G401 (cell line): ENCODE measurements at regions not wholly inside any gene's neighbourhood (a gene's known extent, or its start where the extent isn't known, plus 50 kb on each side); places are given as distances from the start of the nearest gene placed in this dataset.
"Not testable (repeated sequence)": the region's sequence is repeated elsewhere in the genome, so short reads cannot be mapped to it uniquely, and the experiment has no call there.

ENCODE experiments used
- DNase-seq: peaks from one replicate; pipeline ENCODE4 v3.0.0-alpha.2; 2015; ENCODE audit warnings: low spot score
- in situ Hi-C: cut with HindIII; loops from 2 replicates; pipeline ENCODE4 v1.10.0; 2016; ENCODE audit warnings: low sequenced_read_pairs, mixed read lengths

DNA sequence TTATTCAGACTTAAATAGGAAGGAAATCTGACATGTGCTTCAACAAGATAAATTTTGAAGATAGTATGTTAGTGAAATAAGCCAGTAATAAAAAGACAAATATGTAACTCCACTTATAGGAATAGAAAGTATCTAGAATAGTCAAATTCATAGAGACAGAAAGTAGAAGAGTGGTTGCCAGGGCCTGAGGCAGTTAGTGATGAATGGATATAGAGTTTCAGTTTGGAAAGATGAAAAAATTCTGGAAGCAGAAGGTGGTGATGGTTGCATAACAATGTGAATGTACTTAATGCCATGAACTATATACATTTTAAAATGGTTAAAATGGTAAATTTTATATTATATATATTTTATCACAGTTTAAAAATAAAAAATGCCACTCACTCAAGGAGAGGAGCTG, 54.3 kb downstream of the HAND2 start:
- DNase-seq, result no peak
- in situ Hi-C loops, result no loop called here

DNA sequence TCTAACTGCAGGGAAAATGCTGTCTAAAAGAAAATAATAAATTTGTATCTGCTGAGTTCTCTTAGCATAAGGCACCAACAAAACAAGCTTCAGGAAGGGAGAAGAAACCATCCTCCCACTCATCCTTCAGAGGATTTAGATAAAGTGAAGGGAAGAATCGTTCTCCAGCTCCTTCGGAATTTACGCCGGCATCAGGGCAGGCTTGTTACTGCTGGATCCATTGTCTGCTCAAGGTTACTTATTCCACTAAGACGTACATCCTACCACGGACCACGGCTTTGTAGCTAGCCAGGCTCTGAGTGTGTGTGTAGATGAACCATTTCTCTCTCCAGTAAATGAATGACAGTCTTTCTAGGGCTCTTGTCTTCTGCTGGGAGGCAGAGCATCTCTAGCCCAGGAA, 60.4 kb downstream of the HAND2 start:
- in situ Hi-C loops, result no loop called here
- DNase-seq, result no peak

DNA sequence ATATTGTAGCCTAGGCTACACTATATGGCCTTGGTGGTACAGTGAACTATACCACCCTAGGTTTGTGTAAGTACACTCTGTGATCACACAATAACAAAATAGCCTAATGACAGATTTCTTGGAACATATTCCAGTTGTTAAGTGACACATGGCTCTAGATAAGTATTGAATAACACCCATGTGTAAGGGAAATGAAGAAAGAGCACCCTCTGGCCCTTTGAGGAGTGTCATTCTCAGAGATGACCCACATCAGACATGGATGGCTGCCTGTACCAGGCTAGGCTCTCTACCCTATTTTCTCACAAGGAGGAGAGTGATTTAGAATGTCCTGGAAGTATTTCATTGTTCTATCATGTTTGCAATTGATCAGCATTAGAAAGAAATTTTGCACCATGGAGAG, 61.7 kb downstream of the HAND2 start:
- DNase-seq, result no peak
- in situ Hi-C loops, result no loop called here

DNA sequence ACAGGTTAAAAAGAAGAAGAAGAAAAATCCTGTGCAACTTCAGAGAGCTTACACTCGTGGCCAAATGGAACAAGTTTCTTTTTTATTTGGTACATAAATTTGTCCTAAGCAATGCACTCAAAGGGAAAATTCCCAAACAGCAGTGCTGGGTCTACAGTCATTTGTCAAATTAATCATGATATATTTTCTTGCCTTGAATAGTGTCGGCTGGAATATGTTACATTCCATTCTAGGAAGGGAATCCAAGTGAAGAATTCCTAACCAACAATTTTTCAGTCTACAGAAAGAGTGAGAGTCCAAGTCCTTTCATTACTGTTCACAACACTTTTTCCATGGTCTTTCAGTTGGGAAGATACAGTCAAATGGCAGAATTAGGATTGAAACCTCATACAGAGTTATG, 63.9 kb downstream of the HAND2 start:
- no peak for DNase-seq
- in situ Hi-C loops, result no loop called here

DNA sequence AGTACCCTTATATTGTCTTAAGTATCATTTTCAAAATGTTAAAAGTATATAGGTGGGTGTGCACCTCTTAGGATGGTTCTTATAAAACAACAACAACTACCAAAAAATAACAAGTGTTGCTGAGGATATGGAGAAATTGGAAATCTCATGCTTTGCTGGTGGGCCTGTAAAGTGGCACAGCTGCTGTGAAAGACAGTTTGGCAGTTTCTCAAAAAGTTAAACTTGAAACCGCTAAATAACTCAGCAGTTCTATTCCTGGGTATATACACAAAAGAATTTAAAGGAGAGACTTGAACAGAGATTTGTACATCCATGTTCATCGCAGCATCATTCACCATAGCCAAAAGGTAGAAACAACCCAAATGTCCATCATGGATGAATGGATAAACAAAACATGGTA, 65.5 kb downstream of the HAND2 start:
- in situ Hi-C loops, result no loop called here
- no peak for DNase-seq

DNA sequence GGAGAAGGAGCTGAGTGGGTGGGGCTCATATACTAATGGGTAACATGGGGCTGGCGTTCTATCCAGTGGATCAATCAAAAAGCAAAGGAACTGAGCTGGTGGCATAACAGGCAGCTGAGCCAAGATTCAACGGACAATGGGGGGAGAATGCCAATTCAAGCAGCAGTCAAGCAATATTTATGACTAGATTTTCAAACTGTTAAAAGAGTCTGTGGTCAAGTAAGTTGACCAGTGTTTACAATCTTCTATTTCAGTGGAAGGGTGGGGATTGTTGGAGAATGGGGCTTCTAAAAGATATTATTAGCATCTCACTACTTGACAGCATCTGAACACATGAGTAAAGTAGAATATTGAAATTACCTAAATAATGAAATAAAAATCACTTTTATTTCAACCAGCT, 64.9 kb upstream of the SCRG1 start:
- in situ Hi-C loops, result no loop called here
- DNase-seq, result no peak

DNA sequence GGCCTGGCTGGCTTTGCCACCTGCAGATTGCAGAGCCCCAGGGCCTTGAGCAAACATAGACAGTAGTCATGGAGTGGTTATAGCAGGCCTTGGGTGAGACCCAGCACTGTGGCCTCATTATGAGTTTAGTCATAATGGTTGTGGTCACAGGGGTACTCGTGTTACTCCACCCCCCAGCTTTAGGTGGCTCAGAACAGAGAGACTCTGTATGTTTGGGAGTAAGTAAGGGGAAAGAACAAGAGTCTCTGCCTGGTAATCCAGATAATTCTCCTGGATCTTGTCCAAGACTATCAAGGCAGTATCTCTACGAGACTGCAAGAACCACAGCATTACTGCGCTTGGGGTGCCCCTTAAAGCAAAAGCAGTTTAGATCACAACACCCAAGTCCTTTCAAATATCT, 62.3 kb upstream of the SCRG1 start:
- in situ Hi-C loops, result no loop called here
- DNase-seq, result no peak

DNA sequence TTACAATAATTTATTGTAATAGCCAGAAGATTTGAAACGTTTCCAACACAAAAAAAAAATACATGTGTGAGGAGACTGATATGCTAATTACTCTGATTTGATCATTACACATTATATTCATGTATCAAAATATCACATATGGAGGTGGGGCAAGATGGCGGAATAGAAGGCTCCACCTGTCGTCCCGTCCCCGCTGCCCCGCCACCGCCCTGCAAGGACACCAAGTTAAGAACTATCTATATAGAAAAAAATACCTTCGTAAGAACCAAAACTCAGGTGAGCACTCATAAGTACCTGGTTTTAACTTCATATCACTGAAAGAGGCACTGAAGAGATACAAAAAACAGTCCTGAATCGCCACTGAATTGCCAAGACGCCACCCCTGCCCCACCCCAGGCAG, 60.9 kb upstream of the SCRG1 start:
- in situ Hi-C loops, result no loop called here
- no peak for DNase-seq

DNA sequence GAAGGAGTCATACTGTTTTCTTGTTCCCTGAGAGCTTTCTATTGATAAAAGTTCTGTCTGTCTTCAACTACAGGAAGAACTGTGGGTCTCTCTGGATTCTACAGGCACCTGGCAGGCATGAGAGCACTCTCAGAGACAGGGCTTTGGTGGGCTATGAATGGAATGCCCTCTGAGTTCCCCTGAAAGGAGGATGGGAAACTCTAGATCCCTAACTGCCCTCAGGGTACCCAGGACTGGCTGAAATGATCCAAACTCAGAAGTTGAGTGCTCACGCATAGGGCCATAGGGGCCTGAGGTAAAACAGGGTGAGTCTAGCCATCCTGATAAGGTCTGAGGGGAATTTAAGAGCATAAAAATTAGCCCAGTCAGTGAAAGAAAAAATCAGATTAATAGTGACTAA, 59.0 kb upstream of the SCRG1 start:
- in situ Hi-C loops, result no loop called here
- DNase-seq, result no peak

DNA sequence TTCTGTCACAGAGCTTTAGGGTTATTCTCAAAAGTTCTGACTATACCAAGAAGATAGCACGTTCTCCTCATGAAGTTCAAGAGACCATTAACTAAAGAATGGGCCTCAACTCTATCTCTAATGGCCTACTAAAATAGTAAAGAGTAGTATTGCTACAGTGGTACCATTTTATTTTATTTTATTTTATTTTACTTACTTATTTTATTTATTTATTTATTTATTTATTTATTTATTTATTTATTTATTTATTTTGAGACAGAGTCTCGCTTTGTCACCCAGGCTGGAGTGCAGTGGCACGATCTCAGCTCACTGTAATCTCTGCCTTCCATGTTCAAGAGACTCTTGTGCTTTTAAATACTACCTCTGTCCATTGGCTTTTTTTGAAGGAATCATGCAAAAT, 52.5 kb upstream of the SCRG1 start:
- in situ Hi-C loops, DNase-seq: not testable (repeated sequence)

DNA sequence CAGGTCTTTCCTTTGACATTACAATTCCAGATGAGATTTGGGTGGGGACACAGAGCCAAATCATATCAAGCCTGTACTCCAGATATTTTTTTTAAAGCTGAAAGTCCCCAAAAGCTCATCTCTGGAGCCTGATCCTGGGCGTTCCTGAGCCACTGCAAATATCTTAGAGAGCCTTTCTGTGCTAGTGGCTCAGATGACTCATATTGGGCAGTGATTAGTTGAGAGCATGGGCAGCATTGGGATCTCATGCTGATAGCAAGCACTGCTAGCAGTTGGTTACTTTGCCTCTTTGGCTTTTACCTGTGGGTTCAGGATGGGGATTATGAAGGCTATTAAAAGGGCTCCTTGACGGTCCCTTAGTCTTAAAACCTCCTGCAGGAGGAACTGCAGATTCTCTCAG, 51.4 kb upstream of the SCRG1 start:
- in situ Hi-C loops, result no loop called here
- DNase-seq, result peak; percentile 27

DNA sequence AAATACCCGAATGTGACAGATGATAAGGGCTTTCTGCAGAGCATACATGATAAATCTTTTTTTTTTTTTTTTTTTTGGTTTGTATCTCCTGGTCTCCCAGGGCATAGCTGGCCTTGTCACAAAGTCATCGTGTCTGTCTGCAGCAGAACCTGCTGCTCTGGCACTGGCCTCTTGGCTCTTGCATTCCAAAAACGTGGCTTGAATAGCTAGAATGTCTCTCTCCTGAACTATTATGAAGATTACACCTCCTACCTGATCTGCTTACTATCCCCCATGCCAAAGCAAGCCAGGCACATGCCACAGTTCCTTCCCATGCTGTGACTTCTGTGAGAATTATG, 50.4 kb upstream of the SCRG1 start:
- in situ Hi-C loops, result no loop called here
- DNase-seq, result peak; percentile 97

DNA sequence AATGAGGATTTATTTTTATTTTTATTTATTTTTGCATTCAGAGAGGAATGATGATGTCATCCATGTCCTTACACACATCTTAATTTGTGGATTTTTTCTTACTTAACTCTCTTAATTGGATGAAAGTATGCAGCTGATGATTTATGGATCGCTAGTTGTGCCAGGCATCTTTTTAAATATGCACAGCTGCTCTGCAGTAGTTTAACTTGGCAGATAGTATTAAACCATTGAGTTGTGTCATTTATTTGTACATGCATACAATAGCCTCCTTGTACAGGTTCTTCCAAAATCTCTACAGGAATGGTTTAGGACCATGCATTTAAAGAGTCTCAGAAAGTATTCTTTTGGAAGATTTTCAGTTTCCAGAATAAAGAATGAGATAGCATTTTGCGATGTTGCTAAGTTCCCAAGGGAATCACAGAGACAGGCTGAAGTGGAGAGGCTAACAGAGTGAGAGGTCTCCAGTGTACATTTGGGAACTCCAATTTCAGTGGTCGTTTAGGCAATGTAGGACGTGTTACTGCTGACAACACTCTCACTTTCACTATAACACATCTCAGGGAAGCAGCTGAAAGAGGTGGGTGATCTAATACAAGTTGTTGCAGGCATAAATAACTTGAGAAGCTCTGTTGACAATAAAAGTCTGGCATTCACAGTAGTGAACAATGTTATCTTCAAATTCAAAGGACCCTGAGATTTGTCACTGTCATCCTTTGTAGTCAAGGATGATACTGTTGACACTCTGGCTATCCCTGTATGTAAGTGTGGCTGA, 49.9 kb upstream of the SCRG1 start:
- no peak for DNase-seq
- in situ Hi-C loops, result no loop called here
